HT1080 (cell line): ENCODE measurements at regions not wholly inside any gene's neighbourhood (a gene's known extent, or its start where the extent isn't known, plus 50 kb on each side); places are given as distances from the start of the nearest gene placed in this dataset.
"Not testable (repeated sequence)": the region's sequence is repeated elsewhere in the genome, so short reads cannot be mapped to it uniquely, and the experiment has no call there.

Experiments used
- DNase-seq: peaks from one replicate; pipeline ENCODE4 v3.0.0-alpha.2; 2015; ENCODE audit warnings: low read depth

DNA sequence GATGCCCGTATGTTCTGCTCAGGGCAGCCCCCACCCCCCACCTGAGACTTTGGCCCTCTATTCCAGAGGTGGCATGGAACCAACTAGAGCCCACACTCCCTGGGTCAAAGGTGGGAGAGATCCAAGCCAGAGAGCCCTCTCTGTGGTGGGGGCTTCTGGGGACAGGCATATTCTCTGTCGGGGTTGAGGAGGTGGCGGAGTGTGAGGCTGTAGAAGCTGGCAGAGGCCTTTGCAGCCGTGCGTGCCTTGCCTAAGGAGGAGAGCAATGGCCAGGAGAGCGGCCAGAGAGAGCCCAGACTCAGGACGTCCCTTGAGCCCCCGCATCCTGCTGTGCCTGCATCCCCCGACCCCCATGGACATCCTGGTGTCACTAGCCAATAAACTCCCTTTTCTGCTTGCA lies 79.2 kb upstream of the HPCAL1 start:
- DNase-seq: no peak

DNA sequence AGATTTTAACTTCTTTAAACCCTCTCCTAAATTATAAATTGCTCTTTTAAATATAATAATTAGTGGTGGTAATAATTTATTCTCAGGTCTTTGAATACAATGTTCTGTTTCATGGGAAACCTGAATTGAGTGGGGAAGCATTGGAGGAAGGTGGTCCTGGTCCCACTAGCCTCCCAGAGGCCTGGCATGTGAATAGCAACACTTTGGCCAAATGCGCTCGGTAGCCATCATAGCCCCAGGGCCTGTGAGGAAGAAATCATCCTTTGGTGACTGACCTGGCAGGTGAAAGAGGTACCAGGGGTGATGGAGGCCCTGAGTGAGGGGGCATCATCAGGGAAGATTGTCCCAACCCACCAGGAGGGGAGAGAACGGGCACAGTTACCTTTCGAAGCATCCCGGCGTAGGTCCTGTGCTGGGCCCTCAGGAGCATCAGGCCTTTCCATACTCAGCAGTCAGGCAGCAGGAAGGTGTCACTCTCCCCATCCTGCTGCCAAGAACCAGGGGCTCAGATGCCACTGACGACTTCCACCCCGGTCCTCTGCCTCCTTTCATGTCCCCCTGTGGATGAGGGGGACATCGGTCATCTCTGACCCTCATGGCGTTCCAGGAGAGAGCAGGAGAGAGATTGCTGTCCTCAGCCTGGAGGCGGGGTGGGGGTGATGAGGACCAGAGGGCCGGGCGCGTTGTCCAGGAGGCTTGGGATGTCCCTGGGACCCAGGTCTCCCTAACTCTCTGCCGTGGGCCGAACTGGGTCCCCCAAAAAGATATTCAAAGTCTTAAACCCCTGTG lies 78.6 kb upstream of the HPCAL1 start:
- DNase-seq: no peak

DNA sequence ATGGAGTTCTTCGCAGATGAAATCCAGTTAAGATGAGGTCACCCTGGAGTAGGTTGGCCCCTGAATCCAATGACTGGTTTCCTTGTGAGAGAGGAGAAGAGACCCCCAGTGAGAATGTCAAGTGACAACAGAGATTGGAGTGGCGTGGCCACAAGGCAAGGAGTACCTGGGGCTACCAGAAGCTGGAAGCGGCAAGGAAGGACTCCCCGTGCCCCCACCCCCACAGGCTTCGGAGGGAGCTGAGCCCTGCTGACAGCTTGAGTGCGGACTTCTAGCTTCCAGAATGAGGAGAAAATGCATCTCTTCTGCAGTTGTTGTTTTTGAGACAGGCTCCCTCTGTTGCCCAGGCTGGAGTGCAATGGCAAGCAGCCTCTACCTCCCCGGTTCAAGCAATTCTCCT lies 78.0 kb upstream of the HPCAL1 start:
- no peak for DNase-seq

DNA sequence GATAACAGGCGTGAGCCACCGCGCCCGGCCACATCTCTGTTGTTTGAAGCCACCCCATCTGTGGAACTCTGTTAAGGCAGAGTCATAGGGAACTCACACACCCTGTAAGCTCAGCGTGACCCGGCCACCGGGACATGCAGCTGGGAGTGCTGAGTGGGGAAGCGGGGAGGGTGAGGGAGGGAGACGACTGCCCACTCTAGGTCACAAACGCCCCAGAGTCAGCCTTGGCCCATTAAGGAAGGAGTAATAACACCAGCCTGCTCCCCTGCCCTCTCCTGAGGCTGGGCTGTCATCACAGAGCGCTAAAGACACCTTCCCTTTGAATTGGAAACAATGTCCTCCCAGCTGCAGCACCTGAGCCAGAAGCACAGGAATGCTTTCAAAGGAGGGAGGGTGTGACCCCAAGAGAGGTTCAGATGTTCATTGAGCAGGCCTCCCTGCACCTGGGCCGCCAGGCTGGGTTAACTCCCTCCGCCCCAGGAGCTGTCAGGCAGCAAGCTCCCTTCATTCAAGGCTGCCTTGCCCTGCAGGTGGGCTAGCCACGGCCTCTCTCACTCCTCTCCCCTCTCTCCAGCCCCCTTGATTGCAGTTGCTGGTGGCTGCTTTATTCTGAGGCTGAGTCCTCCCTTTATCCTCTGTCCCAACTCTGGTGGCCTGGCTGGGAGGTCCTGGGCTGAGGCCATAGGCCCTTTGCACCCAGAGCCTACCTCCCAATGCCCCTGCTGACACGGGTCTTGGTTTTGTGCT lies 77.2 kb upstream of the HPCAL1 start:
- DNase-seq: no peak

GRCh38 chr2:10226038-10226724 lies 76.5 kb upstream of the HPCAL1 start:
- DNase-seq: no peak

- no peak for DNase-seq
Observed at GRCh38 chr2:10228611-10229365, 73.9 kb upstream of the HPCAL1 start.

- DNase-seq: no peak
Observed at GRCh38 chr2:10229462-10230099, 73.1 kb upstream of the HPCAL1 start.

GRCh38 chr2:10230499-10230898 lies 72.2 kb upstream of the HPCAL1 start:
- DNase-seq: no peak

GRCh38 chr2:10230921-10231320 lies 71.8 kb upstream of the HPCAL1 start:
- not testable (repeated sequence) for DNase-seq

GRCh38 chr2:10231551-10232085 lies 71.1 kb upstream of the HPCAL1 start:
- DNase-seq: no peak

GRCh38 chr2:10232096-10232815 lies 70.4 kb upstream of the HPCAL1 start:
- DNase-seq: no peak

DNA sequence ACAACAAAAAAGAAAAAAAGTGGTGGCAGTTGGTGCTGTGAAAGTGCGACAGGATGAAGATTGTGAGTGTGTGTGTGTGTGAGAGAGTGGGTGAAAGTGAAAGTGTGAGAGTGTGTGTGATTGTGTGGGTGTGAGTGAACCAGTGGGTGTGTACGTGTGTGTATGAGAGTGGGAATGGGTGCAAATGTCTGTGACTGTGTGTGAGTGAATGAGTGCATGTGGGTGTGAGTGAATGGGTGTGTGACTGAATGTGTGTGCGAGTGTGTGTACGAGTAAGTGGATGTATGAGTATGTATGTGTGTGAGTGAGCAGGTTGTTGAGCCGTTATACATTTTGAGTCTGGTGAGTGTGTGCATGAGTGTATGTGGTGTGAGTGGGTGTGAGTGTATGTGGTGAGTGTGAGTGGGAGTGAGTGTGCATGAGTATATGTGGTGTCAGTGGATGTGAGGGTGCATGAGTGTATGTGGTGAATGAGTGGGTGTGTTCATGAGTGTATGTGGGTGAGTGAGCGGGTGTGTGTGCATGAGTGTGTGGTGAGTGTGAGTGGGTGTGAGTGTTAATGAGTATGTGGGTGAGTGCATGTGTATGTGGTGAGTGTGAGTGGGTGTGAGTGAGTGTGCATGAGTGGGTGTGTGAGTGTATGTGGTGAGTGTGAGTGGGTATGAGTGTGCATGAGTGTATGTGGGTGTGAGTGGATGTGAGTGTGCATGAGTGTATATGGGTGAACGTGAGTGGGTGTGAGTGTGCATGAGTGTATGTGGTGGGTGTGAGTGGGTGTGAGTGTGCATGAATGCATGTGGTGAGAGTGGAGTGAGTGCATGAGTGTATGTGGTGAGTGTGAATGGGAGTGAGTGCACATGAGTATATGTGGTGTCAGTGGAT lies 69.3 kb upstream of the HPCAL1 start:
- no peak for DNase-seq

- DNase-seq: no peak
Observed at GRCh38 chr2:10234013-10234306, 68.7 kb upstream of the HPCAL1 start.

DNA sequence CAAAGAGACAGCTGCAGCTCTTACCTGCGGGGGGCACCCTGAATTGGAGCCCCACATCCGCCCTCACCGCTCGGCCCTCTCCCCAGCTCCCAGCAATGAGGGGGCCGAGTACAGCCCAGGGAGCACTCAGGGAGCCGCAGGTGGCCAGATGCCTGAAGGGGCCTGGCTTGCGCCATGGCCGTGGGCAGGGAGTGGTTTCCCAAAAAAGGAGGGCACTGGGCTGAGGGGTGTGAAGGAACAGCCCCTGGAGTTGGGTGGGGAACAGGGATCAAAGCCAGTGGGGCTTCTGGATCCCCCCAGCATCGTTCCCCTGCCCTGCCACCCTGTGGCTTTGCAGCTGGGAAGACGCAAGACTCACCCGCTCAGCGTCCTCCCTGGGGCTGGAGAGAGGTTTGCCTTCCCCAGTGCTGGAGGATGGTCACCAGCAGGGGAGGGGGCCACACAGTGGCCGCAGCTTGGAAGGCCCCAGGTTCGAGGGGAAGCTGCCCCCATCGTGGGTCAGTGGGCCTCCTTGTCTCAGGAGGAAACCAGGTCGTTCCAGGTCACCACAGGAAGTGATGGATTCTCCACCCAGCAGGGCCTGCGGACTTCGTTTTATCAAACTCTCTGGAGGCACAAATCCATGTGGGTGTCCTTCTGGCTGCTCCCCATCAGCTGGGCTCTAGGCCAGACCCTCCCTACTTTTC lies 68.2 kb upstream of the HPCAL1 start:
- no peak for DNase-seq

- DNase-seq: no peak
Observed at GRCh38 chr2:10235099-10235908, 67.4 kb upstream of the HPCAL1 start.

GRCh38 chr2:10235909-10236550 lies 66.7 kb upstream of the HPCAL1 start:
- no peak for DNase-seq
